Heart left ventricle (tissue), 16 donors: ENCODE measurements at regions not wholly inside any gene's neighbourhood (a gene's known extent, or its start where the extent isn't known, plus 50 kb on each side); places are given as distances from the start of the nearest gene placed in this dataset.

Source experiments
- ATAC-seq, 4 donors: fragments of 200-7000 bp; cut with Tn5 transposase; one replicate each; pipeline ENCODE4 v1.9.1; 2020 to 2022; ENCODE audit warnings: moderate library complexity in 4 of 4, mild to moderate bottlenecking in 3 of 4, moderate number of reproducible peaks in 1 of 4
- DNase-seq, 5 donors: peaks; one replicate each; pipeline ENCODE4 v3.0.0-alpha.2; 2020
- H3K27ac ChIP-seq, 12 donors: fragments of 200-600 bp; sonication (generic) in 4 of 12; one replicate each; pipeline versions ENCODE4 v1.5.0 to v1.8.0; 2016 to 2022; ENCODE audit warnings: mild to moderate bottlenecking in 2 of 12
- H3K27me3 ChIP-seq, 9 donors: fragments of 200-600 bp; sonication (generic) in 2 of 9; one replicate each; pipeline versions ENCODE4 v1.5.1 to v1.8.0; 2016 to 2022; ENCODE audit warnings: mild to moderate bottlenecking in 3 of 9
- H3K36me3 ChIP-seq, 9 donors: fragments of 200-600 bp; sonication (generic) in 2 of 9; one replicate each; pipeline versions ENCODE4 v1.5.0 to v1.8.0; 2018 to 2022; ENCODE audit warnings: mild to moderate bottlenecking in 2 of 9
- H3K4me1 ChIP-seq, 12 donors: fragments of 200-600 bp; sonication (generic) in 4 of 12; one replicate each; pipeline versions ENCODE4 v1.5.0 to v1.8.0; 2016 to 2022; ENCODE audit warnings: mild to moderate bottlenecking in 3 of 12
- H3K4me3 ChIP-seq, 12 donors: fragments of 200-600 bp; sonication (generic) in 4 of 12; one replicate each; pipeline versions ENCODE4 v1.5.0 to v1.8.0; 2017 to 2022; ENCODE audit warnings: mild to moderate bottlenecking in 9 of 12, moderate library complexity in 4 of 12
- H3K9me3 ChIP-seq, 12 donors: fragments of 200-600 bp; sonication (generic) in 4 of 12; one replicate each; pipeline versions ENCODE4 v1.5.0 to v1.8.0; 2016 to 2022; ENCODE audit warnings: mild to moderate bottlenecking in 1 of 12
- CTCF ChIP-seq, 12 donors: fragments of 200-600 bp; sonication (generic) in 4 of 12; IDR thresholded peaks; one replicate each; pipeline versions ENCODE4 v1.5.0 to v1.8.0; 2018 to 2022; ENCODE audit warnings: antibody characterized with exemption in 12 of 12, mild to moderate bottlenecking in 5 of 12
- POLR2A ChIP-seq, 2 donors: fragments of 450-650 bp; IDR thresholded peaks; one replicate each; pipeline ENCODE4 v1.6.1; 2017; ENCODE audit warnings: antibody characterized with exemption in 2 of 2, mild to moderate bottlenecking in 2 of 2, moderate library complexity in 2 of 2
- WGBS, 4 donors: extraction: QIAGEN DNeasy Blood & Tissue Kit in 2 of 4; methylation state at CpG; one replicate each; pipeline versions ENCODE4 v1.1.5 to v1.1.7; 2013 to 2018; 5-methylcytosine and 5-hydroxymethylcytosine counted together
- intact Hi-C, 10 donors: fragments of 100-400 bp; cut with DNase I; formaldehyde crosslinking; loops; one replicate each; pipeline versions ENCODE4 v1.11.1 to v1.14.2; 2022
- donor health status: ischemic (EF 13 %, LVEDD 7.1; RV severe dilation, severe dysfunction).
- donor health status: healthy with polysubstance abuse.
- donor health status: DM: no; HTN: yes; CAD: no.
- donor health status: DM: no; HTN: no; CAD: no.
- donor health status: ischemic (EF 25% LVEDD 6.9; RV normal size, moderate dysfunction).
- donor health status: ischemic (EF 25% LVEDD 5.7; RV mildly dilated, moderate dysfunction).
- donor health status: healthy.
- donor health status: DM: yes; HTN: yes; CAD: no.
- donor health status: ischemic (EF 35%, LVEDD 5.7; RV mildly dilated, moderate dysfunction).
- donor health status: nonischemic (EF 11% LVEDD 7.7; RV severe dilation, severe dysfunction).
- donor health status: DM: yes; HTN: yes; CAD: no.
- donor health status: PGD.
- donor health status: ischemic (EF 29% LVEDD 5.4; RV normal size, mild dysfunction).
- donor health status: nonischemic (EF 23%, LVEDD 6.1; RV moderate dilation, normal function).

- intact Hi-C loops = no loop called here
- H3K9me3 ChIP-seq = no peaks in the 10 kb centered on the region
- H3K36me3 ChIP-seq = no peaks in the 10 kb centered on the region
- H3K4me1 ChIP-seq = no peaks in the 10 kb centered on the region
- 85 to 94% (median 90%) methylated on average over 1 of the region's 1 CpG for WGBS, 4 donors
- DNase-seq = no peak
- H3K27ac ChIP-seq = no peak overlapping the region
- TF ChIP-seq POLR2A (IDR thresholded peaks at IDR 0.05) (no peak), CTCF (IDR thresholded peaks at IDR 0.05) (no peak)
- peaks cover 0 to 8% (median 0%) of the 10 kb centered on the region in 9 donors for H3K27me3 ChIP-seq
- H3K4me3 ChIP-seq = no peak overlapping the region
- no peak for ATAC-seq
These were observed 85.3 kb downstream of the METTL4 start for GRCh38 chr18:2485983-2486382.

GRCh38 chr18:2486426-2486825 lies 84.9 kb downstream of the METTL4 start:
- Histone ChIP-seq H3K36me3 (no peaks in the 10 kb centered on the region), H3K27ac (no peak overlapping the region), H3K27me3 (peaks cover 0 to 8% (median 0%) of the 10 kb centered on the region in 9 donors), H3K9me3 (no peaks in the 10 kb centered on the region), H3K4me1 (no peaks in the 10 kb centered on the region), H3K4me3 (no peak overlapping the region)
- intact Hi-C loops = no loop called here
- ATAC-seq = no peak
- no peak for DNase-seq
- 39 to 55% (median 45%) methylated on average over 4 of the region's 4 CpGs for WGBS, 4 donors
- no peak for TF ChIP-seq CTCF (IDR thresholded peaks at IDR 0.05)
- no peak for TF ChIP-seq POLR2A (IDR thresholded peaks at IDR 0.05)
